ENCODE measurements at regions not wholly inside any gene's neighbourhood (a gene's known extent, or its start where the extent isn't known, plus 50 kb on each side); places are given as distances from the start of the nearest gene placed in this dataset.

GRCh38 chr13:75938811-75939560 lies 302.9 kb downstream of the LMO7 start:
- no peak for TF ChIP-seq CTCF (IDR thresholded peaks at IDR 0.05)
- intact Hi-C loops (cut with micrococcal nuclease) = no loop called here
- Mint-ChIP-seq H3K27ac (no peak overlapping the region), H3K27me3 (peaks cover 2% of the 10 kb centered on the region), H3K36me3 (ENCODE audit: low read depth) (no peaks in the 10 kb centered on the region), H3K9me3 (no peaks in the 10 kb centered on the region), H3K4me1 (ENCODE audit: low read depth) (no peaks in the 10 kb centered on the region), H3K4me3 (no peak overlapping the region)
- CTCF ChIA-PET = interaction anchor here (1.3 kb wide), 1 partner anchor 62 kb away, joined by 3 read pairs; no protein-coding TSS in a partner anchor
- POLR2A ChIA-PET = no interaction called here
- DNase-seq = no peak
- ATAC-seq = no peak

GRCh38 chr13:75936791-75937190 lies 300.7 kb downstream of the LMO7 start:
- Mint-ChIP-seq H3K4me3 (no peak overlapping the region), H3K4me1 (ENCODE audit: low read depth) (no peaks in the 10 kb centered on the region), H3K27me3 (peaks cover 2% of the 10 kb centered on the region), H3K9me3 (no peaks in the 10 kb centered on the region), H3K27ac (no peak overlapping the region), H3K36me3 (ENCODE audit: low read depth) (no peaks in the 10 kb centered on the region)
- ChIA-PET POLR2A (no interaction called here), CTCF (no interaction called here)
- intact Hi-C loops (cut with micrococcal nuclease) = no loop called here
- ATAC-seq (no peak), DNase-seq (no peak)
- no peak for TF ChIP-seq CTCF (IDR thresholded peaks at IDR 0.05)

- CTCF ChIA-PET = no interaction called here
- intact Hi-C loops (cut with micrococcal nuclease) = no loop called here
- peaks cover 2% of the 10 kb centered on the region for H3K27me3 Mint-ChIP-seq
- ATAC-seq (no peak), DNase-seq (no peak)
- H3K4me3 Mint-ChIP-seq = no peak overlapping the region
- H3K36me3 Mint-ChIP-seq (ENCODE audit: low read depth) = no peaks in the 10 kb centered on the region
- no peaks in the 10 kb centered on the region for H3K4me1 Mint-ChIP-seq (ENCODE audit: low read depth)
- no peak for TF ChIP-seq CTCF (IDR thresholded peaks at IDR 0.05)
- no peaks in the 10 kb centered on the region for H3K9me3 Mint-ChIP-seq
- no peak overlapping the region for H3K27ac Mint-ChIP-seq
- POLR2A ChIA-PET = no interaction called here
Measured at GRCh38 chr13:75935805-75936204, 299.7 kb downstream of the LMO7 start.

- ChIA-PET CTCF (no interaction called here), POLR2A (no interaction called here)
- intact Hi-C loops (cut with micrococcal nuclease) = no loop called here
- no peaks in the 10 kb centered on the region for H3K4me1 Mint-ChIP-seq (ENCODE audit: low read depth)
- no peaks in the 10 kb centered on the region for H3K36me3 Mint-ChIP-seq (ENCODE audit: low read depth)
- TF ChIP-seq CTCF (IDR thresholded peaks at IDR 0.05) = no peak
- H3K4me3 Mint-ChIP-seq = no peak overlapping the region
- H3K9me3 Mint-ChIP-seq = no peaks in the 10 kb centered on the region
- DNase-seq = no peak
- peaks cover 2% of the 10 kb centered on the region for H3K27me3 Mint-ChIP-seq
- H3K27ac Mint-ChIP-seq = no peak overlapping the region
- no peak for ATAC-seq
Measured at GRCh38 chr13:75934889-75935288, 298.8 kb downstream of the LMO7 start.

GRCh38 chr13:75932636-75933035 lies 296.5 kb downstream of the LMO7 start:
- H3K27ac Mint-ChIP-seq = no peak overlapping the region
- CTCF ChIA-PET = no interaction called here

More at GRCh38 chr13:75932636-75933035, 296.5 kb downstream of the LMO7 start:
- POLR2A ChIA-PET = no interaction called here
- Mint-ChIP-seq H3K27me3 (peaks cover 2% of the 10 kb centered on the region), H3K4me1 (ENCODE audit: low read depth) (no peaks in the 10 kb centered on the region), H3K36me3 (ENCODE audit: low read depth) (no peaks in the 10 kb centered on the region), H3K9me3 (no peaks in the 10 kb centered on the region), H3K4me3 (no peak overlapping the region)
- TF ChIP-seq CTCF (IDR thresholded peaks at IDR 0.05) = no peak
- ATAC-seq (no peak), DNase-seq (no peak)
- intact Hi-C loops (cut with micrococcal nuclease) = no loop called here
